Activated naive CD4-positive, alpha-beta T cell treated with anti-CD3 and anti-CD28 coated beads for 36 hours (primary cell): ENCODE measurements at regions not wholly inside any gene's neighbourhood (a gene's known extent, or its start where the extent isn't known, plus 50 kb on each side); places are given as distances from the start of the nearest gene placed in this dataset.

Source experiments
- CTCF ChIA-PET: fragments of 350-600 bp; sonication (Branson Sonifier 250); formaldehyde crosslinking; loops from one replicate; lab custom pipeline; 2021; ENCODE audit warnings: antibody characterized with exemption; lab: Charles Lee
- DNase-seq: peaks from one replicate; pipeline ENCODE4 v3.0.0-alpha.2; 2020
- H3K27ac Mint-ChIP-seq: one replicate; pipeline ENCODE4 v1.8.0; 2021; ENCODE audit warnings: mild to moderate bottlenecking, mixed read lengths
- H3K27me3 Mint-ChIP-seq: one replicate; pipeline ENCODE4 v1.8.0; 2021; ENCODE audit warnings: low read depth, mixed read lengths
- H3K36me3 Mint-ChIP-seq: one replicate; pipeline ENCODE4 v1.8.0; 2021; ENCODE audit warnings: low read depth, mixed read lengths
- H3K4me1 Mint-ChIP-seq: one replicate; pipeline ENCODE4 v1.8.0; 2021; ENCODE audit warnings: low read depth, mixed read lengths
- H3K4me3 Mint-ChIP-seq: one replicate; pipeline ENCODE4 v1.8.0; 2021; ENCODE audit warnings: mild to moderate bottlenecking, moderate library complexity, mixed read lengths
- H3K9me3 Mint-ChIP-seq: one replicate; pipeline ENCODE4 v1.8.0; 2021; ENCODE audit warnings: mixed read lengths
- intact Hi-C: fragments of 100-400 bp; cut with micrococcal nuclease; formaldehyde crosslinking; loops from one replicate; pipeline ENCODE4 v1.15.1; 2023

DNA sequence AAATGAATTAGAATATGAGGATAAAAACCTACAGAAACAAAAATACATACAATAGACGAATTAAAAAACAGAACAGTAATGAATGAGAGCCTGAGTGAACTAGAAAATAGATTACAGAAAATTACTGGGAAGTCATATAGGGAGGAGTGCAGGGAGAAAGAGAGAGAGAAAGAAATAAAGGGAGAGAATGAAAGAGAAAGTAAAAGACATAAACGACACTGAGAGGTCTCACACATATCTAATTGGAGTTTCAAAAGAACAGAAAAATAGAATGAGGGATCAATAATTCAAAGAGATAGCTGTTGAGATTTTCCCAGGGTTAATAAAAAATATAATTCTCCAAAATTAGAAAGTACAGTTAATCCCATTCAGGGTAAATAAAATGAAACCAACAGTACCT, 156.4 kb upstream of the FTMT start:
- no peak for DNase-seq
- Mint-ChIP-seq H3K27ac (no peak overlapping the region), H3K27me3 (no peaks in the 10 kb centered on the region), H3K4me1 (no peaks in the 10 kb centered on the region), H3K4me3 (no peak overlapping the region), H3K9me3 (no peaks in the 10 kb centered on the region), H3K36me3 (no peaks in the 10 kb centered on the region)
- CTCF ChIA-PET: no interaction called here
- intact Hi-C loops: no loop called here

GRCh38 chr5:121698690-121699089, 153.0 kb upstream of the FTMT start:
- DNase-seq: no peak
- Mint-ChIP-seq H3K4me3 (no peak overlapping the region), H3K4me1 (no peaks in the 10 kb centered on the region), H3K9me3 (no peaks in the 10 kb centered on the region), H3K27me3 (no peaks in the 10 kb centered on the region), H3K27ac (no peak overlapping the region), H3K36me3 (no peaks in the 10 kb centered on the region)
- intact Hi-C loops: no loop called here
- CTCF ChIA-PET: no interaction called here

- DNase-seq: no peak
- intact Hi-C loops: no loop called here
- no peaks in the 10 kb centered on the region for H3K36me3 Mint-ChIP-seq
- no peak overlapping the region for H3K4me3 Mint-ChIP-seq
- H3K4me1 Mint-ChIP-seq: no peaks in the 10 kb centered on the region
- CTCF ChIA-PET: no interaction called here
- no peaks in the 10 kb centered on the region for H3K9me3 Mint-ChIP-seq
- H3K27me3 Mint-ChIP-seq: no peaks in the 10 kb centered on the region
- H3K27ac Mint-ChIP-seq: no peak overlapping the region
Measured at GRCh38 chr5:121701731-121702130, 150.0 kb upstream of the FTMT start.

DNA sequence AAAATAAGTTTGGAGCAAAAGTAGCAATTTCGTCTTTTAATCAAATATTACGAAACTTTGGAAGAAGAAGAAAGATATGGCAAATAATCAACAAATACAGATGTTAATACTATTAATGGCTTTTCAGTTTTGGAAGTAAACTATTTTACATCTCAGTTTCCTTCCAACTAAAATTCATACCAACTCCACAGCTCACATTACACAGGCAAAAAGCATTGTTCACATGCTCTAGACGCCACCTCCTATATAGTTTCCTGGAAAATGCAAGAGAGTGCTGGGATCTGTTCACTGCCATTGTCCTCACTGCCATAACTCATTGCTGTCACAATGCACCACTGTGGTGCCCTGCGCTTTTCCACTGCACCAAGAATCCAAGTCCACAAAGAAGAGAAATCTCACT, 149.0 kb upstream of the FTMT start:
- no peaks in the 10 kb centered on the region for H3K27me3 Mint-ChIP-seq
- no peak for DNase-seq
- H3K4me1 Mint-ChIP-seq: no peaks in the 10 kb centered on the region
- no peak overlapping the region for H3K4me3 Mint-ChIP-seq
- no peak overlapping the region for H3K27ac Mint-ChIP-seq
- H3K36me3 Mint-ChIP-seq: no peaks in the 10 kb centered on the region
- CTCF ChIA-PET: no interaction called here
- H3K9me3 Mint-ChIP-seq: no peaks in the 10 kb centered on the region
- intact Hi-C loops: no loop called here

GRCh38 chr5:121704291-121704690, 147.4 kb upstream of the FTMT start:
- Mint-ChIP-seq H3K27ac (no peak overlapping the region), H3K4me3 (no peak overlapping the region), H3K27me3 (no peaks in the 10 kb centered on the region), H3K36me3 (no peaks in the 10 kb centered on the region), H3K9me3 (no peaks in the 10 kb centered on the region), H3K4me1 (no peaks in the 10 kb centered on the region)
- CTCF ChIA-PET: no interaction called here
- intact Hi-C loops: no loop called here
- DNase-seq: no peak

DNA sequence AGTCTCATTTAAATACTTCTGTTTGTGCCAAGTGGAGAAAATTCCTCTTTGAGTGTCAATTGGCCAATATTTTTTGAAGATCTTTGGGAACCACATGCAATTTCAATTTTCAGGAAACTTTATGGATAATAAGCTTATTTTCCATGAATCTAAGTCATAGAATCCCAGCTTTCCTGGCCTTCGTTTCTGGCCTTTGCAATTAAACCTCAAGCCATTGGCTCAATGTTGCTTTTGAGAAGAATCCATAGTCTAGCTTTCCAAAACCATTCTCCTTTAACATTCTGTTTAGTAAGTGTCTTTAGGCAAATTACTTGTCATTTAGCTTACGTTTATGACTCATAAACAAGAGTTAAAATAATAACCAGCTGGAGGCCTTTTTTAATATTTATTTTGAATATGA, 145.0 kb upstream of the FTMT start:
- no peak for DNase-seq
- Mint-ChIP-seq H3K27me3 (no peaks in the 10 kb centered on the region), H3K9me3 (no peaks in the 10 kb centered on the region), H3K27ac (no peak overlapping the region), H3K4me3 (no peak overlapping the region), H3K36me3 (no peaks in the 10 kb centered on the region), H3K4me1 (no peaks in the 10 kb centered on the region)
- intact Hi-C loops: no loop called here
- CTCF ChIA-PET: no interaction called here

DNA sequence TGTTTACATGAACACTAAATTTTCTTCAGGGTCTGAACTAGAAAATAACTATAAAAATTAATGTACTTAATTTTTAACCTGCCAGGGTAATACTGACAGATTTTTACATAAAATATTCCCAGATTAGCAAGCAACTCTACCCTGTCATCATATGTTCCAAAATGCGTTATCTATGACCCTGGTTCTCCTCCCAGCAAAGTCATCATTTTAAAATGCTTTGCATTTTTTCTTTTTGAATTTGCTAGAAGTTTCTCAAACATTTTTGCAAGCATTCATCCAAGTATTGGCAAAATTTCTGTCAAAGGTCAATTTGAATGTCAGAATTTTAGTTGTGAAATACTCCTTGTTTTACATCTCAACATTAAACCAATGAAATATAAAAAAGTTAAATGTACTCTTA, 144.5 kb upstream of the FTMT start:
- intact Hi-C loops: no loop called here
- Mint-ChIP-seq H3K36me3 (no peaks in the 10 kb centered on the region), H3K27ac (no peak overlapping the region), H3K4me3 (no peak overlapping the region), H3K4me1 (no peaks in the 10 kb centered on the region), H3K9me3 (peaks cover under 1% of the 10 kb centered on the region), H3K27me3 (no peaks in the 10 kb centered on the region)
- DNase-seq: no peak
- CTCF ChIA-PET: no interaction called here

- Mint-ChIP-seq H3K36me3 (no peaks in the 10 kb centered on the region), H3K27me3 (no peaks in the 10 kb centered on the region), H3K4me3 (no peak overlapping the region), H3K27ac (no peak overlapping the region), H3K9me3 (peaks cover 8% of the 10 kb centered on the region), H3K4me1 (no peaks in the 10 kb centered on the region)
- DNase-seq: no peak
- CTCF ChIA-PET: no interaction called here
- intact Hi-C loops: no loop called here
Measured at GRCh38 chr5:121711416-121711815, 140.3 kb upstream of the FTMT start.

GRCh38 chr5:121719255-121719654, 132.4 kb upstream of the FTMT start:
- no peak overlapping the region for H3K4me3 Mint-ChIP-seq
- no peaks in the 10 kb centered on the region for H3K27me3 Mint-ChIP-seq
- no peaks in the 10 kb centered on the region for H3K4me1 Mint-ChIP-seq
- intact Hi-C loops: no loop called here
- H3K36me3 Mint-ChIP-seq: no peaks in the 10 kb centered on the region
- CTCF ChIA-PET: no interaction called here
- H3K9me3 Mint-ChIP-seq: peaks cover 6% of the 10 kb centered on the region
- no peak for DNase-seq
- H3K27ac Mint-ChIP-seq: no peak overlapping the region

- Mint-ChIP-seq H3K27ac (no peak overlapping the region), H3K27me3 (no peaks in the 10 kb centered on the region), H3K4me1 (no peaks in the 10 kb centered on the region), H3K36me3 (no peaks in the 10 kb centered on the region), H3K9me3 (peaks cover 4% of the 10 kb centered on the region), H3K4me3 (no peak overlapping the region)
- CTCF ChIA-PET: no interaction called here
- intact Hi-C loops: no loop called here
- DNase-seq: no peak
Measured at GRCh38 chr5:121725450-121725849, 126.2 kb upstream of the FTMT start.

DNA sequence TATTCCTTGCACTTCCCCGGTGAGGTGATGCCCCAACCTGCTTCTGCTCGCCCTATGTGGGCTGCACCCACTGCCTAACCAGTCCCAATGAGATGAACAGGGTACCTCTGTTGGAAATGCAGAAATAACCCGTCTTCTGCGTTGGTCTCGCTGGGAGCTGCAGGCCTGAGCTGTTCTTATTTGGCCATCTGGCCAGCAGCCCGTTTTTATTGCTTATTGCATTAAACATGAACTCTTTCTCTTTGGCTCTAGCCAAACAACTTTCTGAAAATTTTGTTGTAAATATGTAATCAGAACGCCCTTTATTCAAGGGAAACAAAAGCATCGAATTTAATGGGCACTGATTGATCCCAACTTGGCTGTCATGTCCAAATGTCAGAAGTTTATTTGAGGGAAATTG, 124.7 kb upstream of the FTMT start:
- Mint-ChIP-seq H3K4me3 (no peak overlapping the region), H3K36me3 (no peaks in the 10 kb centered on the region), H3K27me3 (no peaks in the 10 kb centered on the region), H3K9me3 (peaks cover 2% of the 10 kb centered on the region), H3K27ac (no peak overlapping the region), H3K4me1 (no peaks in the 10 kb centered on the region)
- no peak for DNase-seq
- intact Hi-C loops: no loop called here
- CTCF ChIA-PET: no interaction called here

- CTCF ChIA-PET: no interaction called here
- DNase-seq: no peak
- H3K4me1 Mint-ChIP-seq: no peaks in the 10 kb centered on the region
- H3K9me3 Mint-ChIP-seq: peaks cover 2% of the 10 kb centered on the region
- H3K36me3 Mint-ChIP-seq: no peaks in the 10 kb centered on the region
- H3K4me3 Mint-ChIP-seq: no peak overlapping the region
- H3K27me3 Mint-ChIP-seq: no peaks in the 10 kb centered on the region
- H3K27ac Mint-ChIP-seq: no peak overlapping the region
- intact Hi-C loops: no loop called here
Measured at GRCh38 chr5:121731377-121731776, 120.3 kb upstream of the FTMT start.

GRCh38 chr5:121735618-121736017, 116.1 kb upstream of the FTMT start:
- H3K36me3 Mint-ChIP-seq: no peaks in the 10 kb centered on the region
- H3K9me3 Mint-ChIP-seq: peaks cover 3% of the 10 kb centered on the region
- intact Hi-C loops: no loop called here
- H3K27ac Mint-ChIP-seq: no peak overlapping the region
- no peaks in the 10 kb centered on the region for H3K27me3 Mint-ChIP-seq
- CTCF ChIA-PET: no interaction called here
- no peak for DNase-seq
- H3K4me3 Mint-ChIP-seq: no peak overlapping the region
- H3K4me1 Mint-ChIP-seq: no peaks in the 10 kb centered on the region

- Mint-ChIP-seq H3K36me3 (no peaks in the 10 kb centered on the region), H3K9me3 (peaks cover 3% of the 10 kb centered on the region), H3K27ac (no peak overlapping the region), H3K4me3 (no peak overlapping the region), H3K27me3 (no peaks in the 10 kb centered on the region), H3K4me1 (no peaks in the 10 kb centered on the region)
- intact Hi-C loops: no loop called here
- no peak for DNase-seq
- CTCF ChIA-PET: interaction anchor here (0.6 kb wide), 1 partner anchor 16 kb away, joined by 7 read pairs; no protein-coding TSS in a partner anchor
Measured at GRCh38 chr5:121737120-121737519, 114.6 kb upstream of the FTMT start.
